Right lobe of liver (tissue), 6 donors: ENCODE measurements at regions not wholly inside any gene's neighbourhood (a gene's known extent, or its start where the extent isn't known, plus 50 kb on each side); places are given as distances from the start of the nearest gene placed in this dataset.

ENCODE experiments used
- ATAC-seq, 4 donors: fragments of 200-7000 bp; cut with Tn5 transposase; one replicate each; pipeline ENCODE4 v1.9.1; 2020; ENCODE audit warnings: mild to moderate bottlenecking in 4 of 4, moderate library complexity in 4 of 4
- DNase-seq, 3 donors: peaks; one replicate each; pipeline ENCODE4 v3.0.0-alpha.2; 2020
- H3K27ac ChIP-seq, 3 donors: fragments of 200-600 bp; one replicate each; pipeline ENCODE4 v1.8.0; 2022
- H3K27me3 ChIP-seq, 2 donors: fragments of 200-600 bp; one replicate each; pipeline ENCODE4 v1.8.0; 2022
- H3K36me3 ChIP-seq, 4 donors: fragments of 200-600 bp; sonication (generic) in 1 of 4; one replicate each; pipeline versions ENCODE4 v1.5.1 to v1.8.0; 2017 to 2022; ENCODE audit warnings: control low read depth in 1 of 4
- H3K4me1 ChIP-seq, 4 donors: fragments of 200-600 bp; sonication (generic) in 1 of 4; one replicate each; pipeline versions ENCODE4 v1.5.1 to v1.8.0; 2017 to 2022; ENCODE audit warnings: control low read depth in 1 of 4
- H3K4me3 ChIP-seq, 3 donors: fragments of 200-600 bp; one replicate each; pipeline ENCODE4 v1.8.0; 2022
- H3K9me3 ChIP-seq, 4 donors: fragments of 200-600 bp; sonication (generic) in 1 of 4; one replicate each; pipeline versions ENCODE4 v1.5.1 to v1.8.0; 2017 to 2022; ENCODE audit warnings: control low read depth in 1 of 4
- CTCF ChIP-seq, 4 donors: fragments of 200-600 bp in 3 of 4; fragments of 450-650 bp in 1 of 4; IDR thresholded peaks; one replicate each; pipeline versions ENCODE4 v1.5.1 to v1.8.0; 2016 to 2022; ENCODE audit warnings: antibody characterized with exemption in 4 of 4, mild to moderate bottlenecking in 2 of 4
- POLR2A ChIP-seq: fragments of 450-650 bp; IDR thresholded peaks from one replicate; pipeline ENCODE4 v1.6.1; 2017; ENCODE audit warnings: antibody characterized with exemption, mild to moderate bottlenecking
- WGBS: methylation state at CpG from one replicate; pipeline ENCODE4 v1.1.6; 2018; ENCODE audit warnings: low coverage, low lambda C conversion rate; ENCODE audit not compliant: insufficient coverage; ENCODE audit errors: missing lambda C conversion rate; 5-methylcytosine and 5-hydroxymethylcytosine counted together
- intact Hi-C, 2 donors: fragments of 100-400 bp; cut with DNase I; formaldehyde crosslinking; loops; one replicate each; pipeline versions ENCODE4 v1.11.2 to v1.14.1; 2022
- donor health status: DM: no; HTN: yes; CAD: no.
- donor health status: DM: no; HTN: no; CAD: no.
- donor health status: DM: no; HTN: no; CAD: no.
- donor health status: DM: no; HTN: yes; CAD: no.
- donor health status: DM: no; HTN: yes; CAD: no.

GRCh38 chr10:9023206-9023605 lies 968.7 kb downstream of the GATA3 start:
- DNase-seq = no peak
- 43% methylated on average over 3 of the region's 3 CpGs for WGBS
- Histone ChIP-seq H3K9me3 (no peaks in the 10 kb centered on the region), H3K4me3 (no peak overlapping the region), H3K36me3 (no peaks in the 10 kb centered on the region), H3K27me3 (peaks cover 0 to 4% of the 10 kb centered on the region in 2 donors), H3K27ac (no peak overlapping the region), H3K4me1 (no peaks in the 10 kb centered on the region)
- ATAC-seq = no peak
- intact Hi-C loops = no loop called here
- no peak for TF ChIP-seq CTCF (IDR thresholded peaks at IDR 0.05)
- no peak for TF ChIP-seq POLR2A

GRCh38 chr10:9024210-9024609 lies 969.7 kb downstream of the GATA3 start:
- intact Hi-C loops = no loop called here
- no peaks in the 10 kb centered on the region for H3K4me1 ChIP-seq
- TF ChIP-seq CTCF (IDR thresholded peaks at IDR 0.05) (no peak), POLR2A (no peak)
- no peaks in the 10 kb centered on the region for H3K9me3 ChIP-seq
- peaks cover 0 to 4% of the 10 kb centered on the region in 2 donors for H3K27me3 ChIP-seq
- no peak overlapping the region for H3K4me3 ChIP-seq
- 46% methylated on average over 2 of the region's 2 CpGs for WGBS
- no peak overlapping the region for H3K27ac ChIP-seq
- no peak for ATAC-seq
- DNase-seq = no peak
- no peaks in the 10 kb centered on the region for H3K36me3 ChIP-seq

GRCh38 chr10:9028231-9028630 lies 973.7 kb downstream of the GATA3 start:
- Histone ChIP-seq H3K36me3 (no peaks in the 10 kb centered on the region), H3K4me1 (no peaks in the 10 kb centered on the region), H3K9me3 (no peaks in the 10 kb centered on the region), H3K4me3 (no peak overlapping the region), H3K27ac (no peak overlapping the region), H3K27me3 (peaks cover 0 to 4% of the 10 kb centered on the region in 2 donors)
- ATAC-seq = no peak
- TF ChIP-seq CTCF (IDR thresholded peaks at IDR 0.05) = no peak
- TF ChIP-seq POLR2A = no peak
- intact Hi-C loops = no loop called here
- DNase-seq = no peak

GRCh38 chr10:9035355-9035754 lies 980.9 kb downstream of the GATA3 start:
- intact Hi-C loops = no loop called here
- WGBS = 33% methylated on average over 1 of the region's 1 CpG
- ATAC-seq (no peak), DNase-seq (no peak)
- no peaks in the 10 kb centered on the region for H3K4me1 ChIP-seq
- H3K4me3 ChIP-seq = no peak overlapping the region
- H3K9me3 ChIP-seq = no peaks in the 10 kb centered on the region
- TF ChIP-seq POLR2A (no peak), CTCF (IDR thresholded peaks at IDR 0.05) (no peak)
- no peak overlapping the region for H3K27ac ChIP-seq
- H3K27me3 ChIP-seq = no peaks in the 10 kb centered on the region
- H3K36me3 ChIP-seq = no peaks in the 10 kb centered on the region

GRCh38 chr10:9036711-9037204 lies 982.3 kb downstream of the GATA3 start:
- ATAC-seq (no peak), DNase-seq (no peak)
- Histone ChIP-seq H3K4me1 (no peaks in the 10 kb centered on the region), H3K27ac (no peak overlapping the region), H3K36me3 (no peaks in the 10 kb centered on the region), H3K9me3 (no peaks in the 10 kb centered on the region), H3K4me3 (no peak overlapping the region), H3K27me3 (no peaks in the 10 kb centered on the region)
- 41% methylated on average over 4 of the region's 4 CpGs for WGBS
- intact Hi-C loops = no loop called here
- TF ChIP-seq CTCF (IDR thresholded peaks at IDR 0.05) = no peak
- TF ChIP-seq POLR2A = no peak
